Central memory CD8-positive, alpha-beta T cell (primary cell): ENCODE measurements at regions not wholly inside any gene's neighbourhood (a gene's known extent, or its start where the extent isn't known, plus 50 kb on each side); places are given as distances from the start of the nearest gene placed in this dataset.

Experiments used
- ATAC-seq: fragments of 150-1000 bp; cut with Tn5 transposase; replicated peaks from 2 replicates; pipeline ENCODE4 v1.10.0; 2022; ENCODE audit warnings: mild to moderate bottlenecking, moderate FRiP score, moderate number of reproducible peaks; ENCODE audit not compliant: poor library complexity, severe bottlenecking; ENCODE audit errors: extremely low read depth
- DNase-seq, 2 donors: peaks; one replicate each; pipeline ENCODE4 v3.0.0; 2021; ENCODE audit warnings: low spot score in 2 of 2
- H3K27ac Mint-ChIP-seq: one replicate; pipeline ENCODE4 v1.8.0; 2022; ENCODE audit warnings: low read depth, mild to moderate bottlenecking, moderate library complexity, mixed read lengths
- H3K27me3 Mint-ChIP-seq: one replicate; pipeline ENCODE4 v1.8.0; 2022; ENCODE audit warnings: mixed read lengths
- H3K36me3 Mint-ChIP-seq: one replicate; pipeline ENCODE4 v1.8.0; 2022; ENCODE audit warnings: mild to moderate bottlenecking, moderate library complexity, mixed read lengths; ENCODE audit not compliant: insufficient read depth
- H3K4me1 Mint-ChIP-seq: one replicate; pipeline ENCODE4 v1.8.0; 2022; ENCODE audit warnings: mixed read lengths
- H3K4me3 Mint-ChIP-seq: one replicate; pipeline ENCODE4 v1.8.0; 2022; ENCODE audit warnings: mild to moderate bottlenecking, moderate library complexity, mixed read lengths
- H3K9me3 Mint-ChIP-seq: one replicate; pipeline ENCODE4 v1.8.0; 2022; ENCODE audit warnings: mixed read lengths

DNA sequence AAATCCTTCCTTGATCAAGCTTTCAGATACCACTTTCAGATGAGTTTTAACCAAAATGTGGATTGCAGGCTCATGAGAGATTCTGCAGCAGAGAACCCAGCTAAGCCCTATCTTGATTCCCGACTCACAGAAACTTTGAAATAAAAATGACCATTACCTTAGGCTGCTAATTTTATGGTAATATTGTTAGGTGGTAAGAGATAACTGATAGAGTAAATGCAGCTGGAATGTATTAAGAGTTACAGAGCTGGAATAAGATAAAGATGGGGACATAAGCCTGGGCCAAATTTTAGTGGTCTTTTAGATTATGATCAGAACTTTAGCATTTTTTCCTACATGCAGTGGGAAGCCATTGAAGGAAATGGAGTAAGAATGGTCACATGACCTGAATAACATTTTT lies 1074.0 kb downstream of the CDH11 start:
- Mint-ChIP-seq H3K36me3 (peaks cover 3% of the 10 kb centered on the region), H3K27me3 (no peaks in the 10 kb centered on the region)
- ATAC-seq: no peak

DNA sequence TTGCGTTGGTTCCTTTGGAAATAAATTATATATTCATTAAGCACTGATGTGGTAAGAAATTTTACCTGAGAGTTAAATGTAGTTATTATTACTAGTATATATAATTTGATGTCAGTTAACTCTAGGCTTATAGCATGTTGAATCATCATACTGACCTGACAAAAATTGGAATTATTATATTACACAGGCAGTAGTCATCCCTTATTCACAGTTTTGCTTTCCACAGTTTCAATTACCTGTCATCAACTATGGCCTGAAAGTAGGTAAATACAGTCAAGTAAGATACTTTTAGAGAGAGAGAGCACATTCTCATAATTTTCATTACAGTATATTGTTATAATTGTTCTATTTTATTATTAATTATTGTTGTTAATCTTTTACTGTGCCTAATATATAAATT lies 1074.7 kb downstream of the CDH11 start:
- H3K36me3 Mint-ChIP-seq: peaks cover 3% of the 10 kb centered on the region
- DNase-seq: no peak
- ATAC-seq: no peak
- no peak overlapping the region for H3K27ac Mint-ChIP-seq
- H3K4me1 Mint-ChIP-seq: no peaks in the 10 kb centered on the region
- no peaks in the 10 kb centered on the region for H3K27me3 Mint-ChIP-seq
- peaks cover 22% of the 10 kb centered on the region for H3K9me3 Mint-ChIP-seq
- no peak overlapping the region for H3K4me3 Mint-ChIP-seq

More for the DNA sequence above, 1074.0 kb downstream of the CDH11 start:
- H3K4me3 Mint-ChIP-seq: no peak overlapping the region
- H3K4me1 Mint-ChIP-seq: no peaks in the 10 kb centered on the region
- H3K27ac Mint-ChIP-seq: no peak overlapping the region
- peaks cover 21% of the 10 kb centered on the region for H3K9me3 Mint-ChIP-seq
- DNase-seq: no peak

DNA sequence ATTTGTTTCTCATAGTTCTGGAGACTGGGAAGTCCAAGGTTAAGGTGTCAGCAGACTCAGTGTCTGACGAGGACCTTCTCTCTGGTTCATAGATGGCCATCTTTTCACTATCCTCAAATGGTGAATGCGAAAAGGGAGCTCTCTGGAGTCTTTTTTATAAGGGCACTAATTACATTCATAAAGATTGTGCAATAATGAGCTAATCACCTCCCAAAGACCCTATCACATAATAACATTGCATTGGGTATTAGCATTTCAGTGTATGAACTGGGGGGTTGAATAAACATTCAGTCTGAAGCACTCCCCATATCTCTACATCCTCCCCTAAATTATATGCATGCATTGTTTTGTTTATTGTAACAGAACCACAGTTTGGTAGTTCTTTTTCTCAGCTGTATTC lies 1086.5 kb downstream of the CDH11 start:
- Mint-ChIP-seq H3K27ac (no peak overlapping the region), H3K27me3 (no peaks in the 10 kb centered on the region), H3K36me3 (no peaks in the 10 kb centered on the region), H3K9me3 (peaks cover 23% of the 10 kb centered on the region), H3K4me1 (no peaks in the 10 kb centered on the region), H3K4me3 (no peak overlapping the region)
- no peak for DNase-seq
- ATAC-seq: no peak

DNA sequence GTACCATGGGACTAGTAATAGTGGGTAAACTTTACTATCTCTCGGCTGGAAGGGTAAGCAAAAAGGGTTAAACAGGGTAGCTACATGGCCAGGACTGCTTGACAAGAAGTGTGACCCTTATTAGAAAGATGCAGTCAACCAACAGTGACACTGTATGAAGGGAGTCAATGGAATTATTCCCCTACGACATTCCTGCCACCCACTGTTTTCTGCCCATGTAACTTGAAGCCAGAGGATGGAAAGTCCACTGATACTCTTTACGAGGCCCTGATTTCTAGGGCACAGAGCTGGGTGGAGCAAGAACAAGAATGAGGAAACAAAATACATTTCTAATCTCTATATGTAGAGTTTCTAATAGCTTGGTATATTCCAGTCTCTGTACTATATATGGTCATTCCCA lies 1102.5 kb downstream of the CDH11 start:
- ATAC-seq: no peak
- no peak for DNase-seq
- H3K4me3 Mint-ChIP-seq: no peak overlapping the region
- H3K36me3 Mint-ChIP-seq: no peaks in the 10 kb centered on the region
- H3K4me1 Mint-ChIP-seq: no peaks in the 10 kb centered on the region
- no peak overlapping the region for H3K27ac Mint-ChIP-seq
- H3K27me3 Mint-ChIP-seq: no peaks in the 10 kb centered on the region
- peaks cover 10% of the 10 kb centered on the region for H3K9me3 Mint-ChIP-seq

DNA sequence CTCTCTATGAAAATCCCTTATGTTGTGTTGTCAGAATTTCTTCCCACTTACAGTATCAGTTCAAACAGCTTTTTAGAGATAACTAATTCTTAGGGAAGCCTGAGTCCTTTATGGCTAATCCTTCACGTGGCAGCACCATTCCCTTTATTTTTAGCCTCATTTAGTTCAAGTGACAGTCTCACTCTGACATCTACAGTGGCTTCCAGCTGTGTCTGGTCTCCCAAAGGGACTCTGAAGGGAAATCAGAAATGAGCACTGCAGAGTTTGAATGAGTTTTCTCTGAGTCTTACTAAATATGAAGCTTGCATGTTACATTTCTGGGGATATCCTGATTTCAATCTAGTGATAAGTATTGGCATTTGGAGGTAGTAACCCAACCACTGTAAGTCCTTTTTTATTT lies 1104.1 kb downstream of the CDH11 start:
- H3K27me3 Mint-ChIP-seq: no peaks in the 10 kb centered on the region
- H3K9me3 Mint-ChIP-seq: peaks cover 13% of the 10 kb centered on the region
- no peak for ATAC-seq
- no peak overlapping the region for H3K4me3 Mint-ChIP-seq
- no peaks in the 10 kb centered on the region for H3K4me1 Mint-ChIP-seq
- no peak overlapping the region for H3K27ac Mint-ChIP-seq
- DNase-seq: no peak
- H3K36me3 Mint-ChIP-seq: peaks cover 2% of the 10 kb centered on the region

DNA sequence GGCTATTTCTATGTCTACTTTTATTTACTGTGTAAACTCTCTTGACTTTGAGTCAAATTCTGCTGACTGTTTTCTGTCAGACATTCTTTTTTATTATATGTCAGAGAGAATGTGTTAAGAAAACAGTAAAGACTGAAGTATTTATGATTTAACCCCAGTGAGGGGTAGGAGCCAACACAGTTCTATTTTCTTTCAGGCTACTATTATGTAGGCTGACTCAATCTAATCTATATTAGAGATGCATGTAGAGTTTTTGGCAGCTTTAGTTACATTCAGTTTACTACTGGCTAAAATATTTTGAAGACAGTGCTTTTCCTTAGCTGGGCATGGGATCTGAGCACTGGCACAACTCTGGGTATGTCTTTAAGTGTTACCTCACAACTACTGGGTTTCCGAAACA lies 1108.0 kb downstream of the CDH11 start:
- Mint-ChIP-seq H3K4me1 (no peaks in the 10 kb centered on the region), H3K27me3 (no peaks in the 10 kb centered on the region), H3K27ac (no peak overlapping the region), H3K9me3 (peaks cover 22% of the 10 kb centered on the region), H3K4me3 (no peak overlapping the region), H3K36me3 (peaks cover 2% of the 10 kb centered on the region)
- ATAC-seq (no peak), DNase-seq (no peak)

DNA sequence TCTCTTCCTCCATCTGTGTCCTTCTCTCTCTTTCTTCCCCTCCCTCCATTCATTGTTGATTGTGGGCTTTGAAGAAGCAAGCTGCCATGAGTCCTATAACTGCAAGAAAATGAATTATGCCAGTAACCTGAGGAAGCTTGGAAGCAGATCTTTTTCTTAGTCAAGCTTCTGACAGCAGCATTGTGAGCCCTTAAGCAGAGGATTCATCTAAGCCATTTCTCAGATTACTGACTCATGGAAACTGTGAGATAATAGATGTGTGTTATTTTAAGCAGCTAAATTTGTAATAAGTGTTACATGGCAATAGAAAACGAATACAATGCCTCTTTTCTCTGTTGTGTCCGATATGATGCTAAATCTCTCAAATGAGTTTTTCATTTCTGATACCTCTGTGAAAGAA lies 1109.7 kb downstream of the CDH11 start:
- DNase-seq (no peak), ATAC-seq (no peak)
- no peak overlapping the region for H3K27ac Mint-ChIP-seq
- peaks cover 22% of the 10 kb centered on the region for H3K9me3 Mint-ChIP-seq
- no peak overlapping the region for H3K4me3 Mint-ChIP-seq
- H3K36me3 Mint-ChIP-seq: peaks cover 2% of the 10 kb centered on the region
- no peaks in the 10 kb centered on the region for H3K27me3 Mint-ChIP-seq
- H3K4me1 Mint-ChIP-seq: no peaks in the 10 kb centered on the region

DNA sequence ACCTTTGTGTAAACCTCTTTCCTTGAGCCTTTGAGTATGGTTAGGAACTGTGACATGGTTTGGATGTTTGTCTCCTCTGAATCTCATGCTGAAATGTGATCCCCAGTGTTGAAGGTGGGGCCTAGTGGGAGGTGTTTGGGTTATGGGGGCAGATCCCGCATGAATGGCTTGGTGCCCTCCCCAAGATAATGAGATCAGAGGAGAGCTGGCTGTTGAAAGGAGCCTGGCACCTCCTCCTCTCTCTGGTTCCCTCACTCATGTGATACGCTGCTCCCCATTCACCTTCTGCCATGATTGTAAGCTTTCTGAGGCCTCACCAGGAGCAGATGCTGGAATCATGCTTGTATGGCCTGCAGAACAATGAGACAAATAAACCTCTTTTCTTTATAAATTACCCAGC lies 1110.2 kb downstream of the CDH11 start:
- Mint-ChIP-seq H3K27me3 (no peaks in the 10 kb centered on the region), H3K9me3 (peaks cover 17% of the 10 kb centered on the region), H3K4me3 (no peak overlapping the region), H3K4me1 (no peaks in the 10 kb centered on the region), H3K27ac (no peak overlapping the region), H3K36me3 (peaks cover 2% of the 10 kb centered on the region)
- no peak for DNase-seq
- no peak for ATAC-seq

DNA sequence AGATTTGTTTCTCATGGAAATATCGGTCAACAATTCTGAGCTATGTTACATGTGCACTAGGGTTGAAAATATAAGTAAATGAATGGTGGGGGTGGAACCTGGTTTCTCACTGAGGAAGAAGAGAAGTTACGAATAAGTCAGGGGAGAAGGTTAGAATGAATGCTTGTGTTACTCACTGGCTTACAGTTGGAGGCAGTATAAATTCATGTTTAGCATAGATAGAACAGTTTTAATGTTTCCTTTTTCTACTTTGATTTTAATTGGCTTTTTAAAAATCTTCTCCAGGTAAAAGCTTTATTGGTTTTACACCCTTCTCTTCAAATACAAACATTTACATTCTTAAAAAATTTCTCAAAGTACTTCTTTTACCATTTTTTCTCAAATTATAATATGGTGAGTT lies 1113.7 kb downstream of the CDH11 start:
- Mint-ChIP-seq H3K27ac (no peak overlapping the region), H3K27me3 (no peaks in the 10 kb centered on the region), H3K4me1 (no peaks in the 10 kb centered on the region), H3K9me3 (peaks cover 20% of the 10 kb centered on the region), H3K36me3 (peaks cover 2% of the 10 kb centered on the region), H3K4me3 (no peak overlapping the region)
- ATAC-seq: no peak
- no peak for DNase-seq

DNA sequence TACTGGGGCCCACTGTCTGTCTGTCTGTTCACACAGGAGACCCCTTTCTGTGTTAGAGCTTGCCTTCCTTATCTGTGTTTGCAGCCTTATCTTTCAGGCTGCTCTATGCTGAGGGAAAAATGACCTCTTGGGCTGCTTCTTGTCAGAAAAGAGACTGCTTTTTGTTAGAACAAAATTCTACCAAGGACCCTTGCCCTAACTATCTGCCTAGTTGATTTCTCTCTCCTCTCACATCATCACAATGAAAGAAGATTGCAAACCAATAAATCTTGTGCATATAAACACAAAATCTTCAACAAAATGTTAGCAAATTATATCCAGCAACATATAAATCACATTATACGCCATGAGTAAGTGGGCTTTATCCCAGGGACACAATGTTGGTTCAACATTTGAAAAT lies 1117.7 kb downstream of the CDH11 start:
- Mint-ChIP-seq H3K27me3 (no peaks in the 10 kb centered on the region), H3K36me3 (no peaks in the 10 kb centered on the region), H3K4me1 (no peaks in the 10 kb centered on the region), H3K9me3 (peaks cover 21% of the 10 kb centered on the region), H3K27ac (no peak overlapping the region), H3K4me3 (no peak overlapping the region)
- ATAC-seq: no peak
- DNase-seq: no peak

DNA sequence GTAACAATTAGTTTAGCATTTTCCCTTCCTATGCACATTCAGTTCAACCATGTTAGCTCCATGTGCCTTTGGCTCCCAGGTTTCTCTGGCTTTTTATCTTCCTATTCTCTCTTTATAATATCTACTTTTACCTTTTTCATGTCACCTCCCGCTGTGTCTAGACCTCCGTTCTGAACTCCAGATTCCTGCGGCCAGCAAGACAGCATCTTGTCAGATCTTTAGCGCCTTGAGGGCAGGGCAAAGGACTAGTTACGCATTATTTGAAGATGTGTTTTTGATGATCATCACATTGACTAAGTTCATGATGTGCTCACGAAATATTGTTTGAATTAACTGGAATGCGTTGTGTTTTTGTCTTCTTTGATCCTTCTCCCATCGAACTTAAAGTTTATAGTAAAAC lies 1126.8 kb downstream of the CDH11 start:
- Mint-ChIP-seq H3K27ac (no peak overlapping the region), H3K4me3 (no peak overlapping the region), H3K36me3 (no peaks in the 10 kb centered on the region), H3K27me3 (no peaks in the 10 kb centered on the region), H3K4me1 (no peaks in the 10 kb centered on the region), H3K9me3 (peaks cover 29% of the 10 kb centered on the region)
- ATAC-seq (no peak), DNase-seq (no peak)

DNA sequence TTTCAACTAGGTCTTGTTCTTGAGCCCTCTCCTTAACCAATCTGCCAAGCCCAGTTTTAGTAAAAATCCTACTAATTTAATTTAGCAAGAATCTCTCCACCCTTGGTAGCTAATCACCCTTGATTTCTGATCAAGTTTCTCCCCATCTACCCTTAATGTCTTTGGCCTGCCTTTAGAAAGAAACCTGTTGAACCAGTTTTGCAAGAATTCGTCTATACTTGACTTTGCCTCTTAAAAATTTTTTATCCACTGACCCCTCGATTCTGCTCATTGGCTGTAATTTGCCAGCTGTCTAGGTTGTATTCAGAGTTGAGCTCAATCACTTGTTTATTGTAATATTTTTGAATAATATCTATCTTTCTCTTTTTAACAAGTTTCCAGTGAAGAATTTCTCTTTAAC lies 1138.5 kb downstream of the CDH11 start:
- Mint-ChIP-seq H3K27ac (no peak overlapping the region), H3K27me3 (no peaks in the 10 kb centered on the region), H3K4me1 (no peaks in the 10 kb centered on the region), H3K36me3 (no peaks in the 10 kb centered on the region), H3K4me3 (no peak overlapping the region), H3K9me3 (peaks cover 42% of the 10 kb centered on the region)
- DNase-seq (no peak), ATAC-seq (no peak)

DNA sequence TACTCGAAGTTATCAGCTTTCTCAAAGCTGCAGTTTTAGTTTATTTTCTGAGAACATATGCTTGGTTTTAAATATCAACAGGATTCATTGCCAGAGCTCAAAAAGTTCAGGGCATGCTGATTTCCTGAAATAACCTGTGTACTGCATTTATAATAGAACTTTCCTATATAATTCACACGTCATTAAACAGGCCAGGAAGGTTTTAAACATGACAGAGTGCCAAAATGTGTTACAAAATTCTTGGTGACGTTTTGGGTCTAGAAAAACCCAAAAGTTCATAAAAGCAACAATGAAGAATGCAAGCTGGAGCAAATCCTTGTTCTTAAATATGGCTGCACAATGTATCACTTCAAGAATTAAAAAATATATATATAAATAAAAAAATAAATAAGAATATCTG lies 1139.1 kb downstream of the CDH11 start:
- H3K4me1 Mint-ChIP-seq: no peaks in the 10 kb centered on the region
- no peak overlapping the region for H3K4me3 Mint-ChIP-seq
- H3K27ac Mint-ChIP-seq: no peak overlapping the region
- no peaks in the 10 kb centered on the region for H3K27me3 Mint-ChIP-seq
- H3K36me3 Mint-ChIP-seq: no peaks in the 10 kb centered on the region
- ATAC-seq (no peak), DNase-seq (no peak)
- peaks cover 38% of the 10 kb centered on the region for H3K9me3 Mint-ChIP-seq

DNA sequence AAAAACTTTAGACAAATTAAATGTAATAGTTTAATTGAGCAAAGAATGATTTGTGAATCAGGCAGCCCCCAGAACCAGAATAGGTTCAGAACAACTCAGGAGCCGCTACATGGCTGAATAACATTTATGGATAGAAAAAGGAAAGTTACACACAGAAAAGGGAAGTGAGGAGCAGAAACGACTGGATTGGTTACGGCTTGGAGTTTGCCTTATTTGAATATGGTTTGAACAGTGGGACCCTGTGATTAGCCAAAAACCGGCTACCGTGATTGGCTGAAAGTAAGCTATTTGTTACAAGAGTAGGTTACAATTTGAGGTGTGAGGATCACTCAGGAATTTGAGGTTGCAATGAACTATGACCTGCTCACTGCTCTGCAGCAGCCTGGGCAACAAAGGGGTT lies 1139.8 kb downstream of the CDH11 start:
- no peaks in the 10 kb centered on the region for H3K36me3 Mint-ChIP-seq
- peaks cover 35% of the 10 kb centered on the region for H3K9me3 Mint-ChIP-seq
- H3K27ac Mint-ChIP-seq: no peak overlapping the region
- no peak overlapping the region for H3K4me3 Mint-ChIP-seq
- no peaks in the 10 kb centered on the region for H3K4me1 Mint-ChIP-seq
- DNase-seq (no peak), ATAC-seq (no peak)
- H3K27me3 Mint-ChIP-seq: no peaks in the 10 kb centered on the region
